Nephron progenitor cell (in vitro differentiated cells): ENCODE measurements at regions not wholly inside any gene's neighbourhood (a gene's known extent, or its start where the extent isn't known, plus 50 kb on each side); places are given as distances from the start of the nearest gene placed in this dataset.
"Not testable (repeated sequence)": the region's sequence is repeated elsewhere in the genome, so short reads cannot be mapped to it uniquely, and the experiment has no call there.

ENCODE experiments used
- DNase-seq: peaks from one replicate; pipeline ENCODE4 v3.0.0; 2021
- H3K27ac Mint-ChIP-seq: 2 replicates; pipeline ENCODE4 v1.8.0; 2021; ENCODE audit warnings: mild to moderate bottlenecking, moderate library complexity, mixed read lengths
- H3K27me3 Mint-ChIP-seq: 2 replicates; pipeline ENCODE4 v1.8.0; 2021; ENCODE audit warnings: mild to moderate bottlenecking, low read depth, mixed read lengths; ENCODE audit not compliant: poor library complexity
- H3K36me3 Mint-ChIP-seq: 2 replicates; pipeline ENCODE4 v1.8.0; 2021; ENCODE audit warnings: low read depth, mixed read lengths
- H3K4me1 Mint-ChIP-seq: 2 replicates; pipeline ENCODE4 v1.8.0; 2021; ENCODE audit warnings: mixed read lengths
- H3K4me3 Mint-ChIP-seq: 2 replicates; pipeline ENCODE4 v1.8.0; 2021; ENCODE audit warnings: mild to moderate bottlenecking, moderate library complexity, mixed read lengths
- H3K9me3 Mint-ChIP-seq: 2 replicates; pipeline ENCODE4 v1.8.0; 2021; ENCODE audit warnings: mild to moderate bottlenecking, moderate library complexity, mixed read lengths
- CTCF ChIP-seq: fragments of 200-600 bp; sonication (generic); IDR thresholded peaks from 2 replicates; pipeline ENCODE4 v1.5.0; 2021; ENCODE audit warnings: antibody characterized with exemption

GRCh38 chr4:174403177-174403543 lies 119.1 kb downstream of the HPGD start:
- peaks cover 16% of the 10 kb centered on the region for H3K4me1 Mint-ChIP-seq
- H3K4me3 Mint-ChIP-seq = no peak overlapping the region
- peaks cover 9% of the 10 kb centered on the region for H3K27me3 Mint-ChIP-seq
- no peak overlapping the region for H3K27ac Mint-ChIP-seq
- H3K9me3 Mint-ChIP-seq = no peaks in the 10 kb centered on the region
- TF ChIP-seq CTCF = no peak
- DNase-seq = no peak
- H3K36me3 Mint-ChIP-seq = no peaks in the 10 kb centered on the region

- DNase-seq = no peak
- H3K36me3 Mint-ChIP-seq = no peaks in the 10 kb centered on the region
- peaks cover 16% of the 10 kb centered on the region for H3K4me1 Mint-ChIP-seq
- H3K27me3 Mint-ChIP-seq = peaks cover 9% of the 10 kb centered on the region
- no peak overlapping the region for H3K4me3 Mint-ChIP-seq
- no peaks in the 10 kb centered on the region for H3K9me3 Mint-ChIP-seq
- no peak for TF ChIP-seq CTCF
- H3K27ac Mint-ChIP-seq = no peak overlapping the region
These were observed 118.9 kb downstream of the CEP44 start for GRCh38 chr4:174402470-174403176.

- no peak overlapping the region for H3K27ac Mint-ChIP-seq
- no peaks in the 10 kb centered on the region for H3K36me3 Mint-ChIP-seq
- H3K9me3 Mint-ChIP-seq = no peaks in the 10 kb centered on the region
- TF ChIP-seq CTCF = no peak
- DNase-seq = no peak
- H3K27me3 Mint-ChIP-seq = peaks cover 9% of the 10 kb centered on the region
- H3K4me1 Mint-ChIP-seq = peaks cover 16% of the 10 kb centered on the region
- no peak overlapping the region for H3K4me3 Mint-ChIP-seq
These were observed 117.9 kb downstream of the CEP44 start for GRCh38 chr4:174401471-174402130.

GRCh38 chr4:174400603-174401302 lies 117.0 kb downstream of the CEP44 start:
- H3K27me3 Mint-ChIP-seq, H3K4me3 Mint-ChIP-seq, H3K36me3 Mint-ChIP-seq, DNase-seq, H3K9me3 Mint-ChIP-seq: not testable (repeated sequence)
- Mint-ChIP-seq H3K27ac (peak overlapping the region; percentile 46), H3K4me1 (peaks cover 16% of the 10 kb centered on the region)

GRCh38 chr4:174398728-174399127 lies 115.0 kb downstream of the CEP44 start:
- peaks cover 16% of the 10 kb centered on the region for H3K4me1 Mint-ChIP-seq

More at GRCh38 chr4:174398728-174399127, 115.0 kb downstream of the CEP44 start:
- no peak overlapping the region for H3K4me3 Mint-ChIP-seq
- no peaks in the 10 kb centered on the region for H3K36me3 Mint-ChIP-seq
- H3K9me3 Mint-ChIP-seq = no peaks in the 10 kb centered on the region
- no peak for DNase-seq
- peaks cover 9% of the 10 kb centered on the region for H3K27me3 Mint-ChIP-seq
- H3K27ac Mint-ChIP-seq = no peak overlapping the region
- TF ChIP-seq CTCF = no peak
